ENCODE measurements at regions not wholly inside any gene's neighbourhood (a gene's known extent, or its start where the extent isn't known, plus 50 kb on each side); places are given as distances from the start of the nearest gene placed in this dataset.
"Not testable (repeated sequence)": the region's sequence is repeated elsewhere in the genome, so short reads cannot be mapped to it uniquely, and the experiment has no call there.

GRCh38 chr13:50249144-50249521 is 233.9 kb downstream of the KCNRG start:
- no peak overlapping the region for H3K4me3 ChIP-seq (ENCODE audit: low read depth, low read length)
- TF ChIP-seq, protein P1, sequence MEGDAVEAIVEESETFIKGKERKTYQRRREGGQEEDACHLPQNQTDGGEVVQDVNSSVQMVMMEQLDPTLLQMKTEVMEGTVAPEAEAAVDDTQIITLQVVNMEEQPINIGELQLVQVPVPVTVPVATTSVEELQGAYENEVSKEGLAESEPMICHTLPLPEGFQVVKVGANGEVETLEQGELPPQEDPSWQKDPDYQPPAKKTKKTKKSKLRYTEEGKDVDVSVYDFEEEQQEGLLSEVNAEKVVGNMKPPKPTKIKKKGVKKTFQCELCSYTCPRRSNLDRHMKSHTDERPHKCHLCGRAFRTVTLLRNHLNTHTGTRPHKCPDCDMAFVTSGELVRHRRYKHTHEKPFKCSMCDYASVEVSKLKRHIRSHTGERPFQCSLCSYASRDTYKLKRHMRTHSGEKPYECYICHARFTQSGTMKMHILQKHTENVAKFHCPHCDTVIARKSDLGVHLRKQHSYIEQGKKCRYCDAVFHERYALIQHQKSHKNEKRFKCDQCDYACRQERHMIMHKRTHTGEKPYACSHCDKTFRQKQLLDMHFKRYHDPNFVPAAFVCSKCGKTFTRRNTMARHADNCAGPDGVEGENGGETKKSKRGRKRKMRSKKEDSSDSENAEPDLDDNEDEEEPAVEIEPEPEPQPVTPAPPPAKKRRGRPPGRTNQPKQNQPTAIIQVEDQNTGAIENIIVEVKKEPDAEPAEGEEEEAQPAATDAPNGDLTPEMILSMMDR (IDR thresholded peaks at IDR 0.05; ENCODE audit: low read depth, low read length) = no peak
- no peaks in the 10 kb centered on the region for H3K9me3 ChIP-seq
- no peaks in the 10 kb centered on the region for H3K4me1 ChIP-seq
- no peak for DNase-seq
- no peaks in the 10 kb centered on the region for H3K27me3 ChIP-seq
- H3K36me3 ChIP-seq = no peaks in the 10 kb centered on the region

GRCh38 chr13:50250401-50250800 is 235.2 kb downstream of the KCNRG start:
- TF ChIP-seq, protein P1 (IDR thresholded peaks at IDR 0.05; ENCODE audit: low read depth, low read length) = no peak
- Histone ChIP-seq H3K9me3 (no peaks in the 10 kb centered on the region), H3K36me3 (no peaks in the 10 kb centered on the region), H3K27me3 (no peaks in the 10 kb centered on the region), H3K4me1 (no peaks in the 10 kb centered on the region), H3K4me3 (ENCODE audit: low read depth, low read length) (no peak overlapping the region)
- DNase-seq = no peak

DNA sequence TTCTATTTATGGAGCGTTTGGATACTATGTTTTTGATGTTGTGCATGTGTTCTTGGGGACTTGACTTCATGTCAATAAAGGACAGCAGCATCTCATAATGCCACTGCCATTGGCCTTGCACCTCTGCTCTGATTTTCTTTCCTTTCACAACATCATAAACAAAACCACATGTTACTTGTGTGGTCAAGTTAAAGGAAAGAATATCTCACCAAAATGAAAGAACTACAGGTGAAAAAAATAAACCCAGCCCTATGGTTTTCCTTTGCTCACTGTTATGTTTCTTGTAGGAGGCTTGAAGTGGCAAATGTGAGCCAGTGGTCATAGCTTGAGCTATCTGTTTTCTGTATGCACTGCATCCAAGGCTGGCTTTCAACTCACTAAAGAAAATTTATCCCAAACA is 240.4 kb downstream of the KCNRG start:
- no peak for DNase-seq
- TF ChIP-seq, protein P1 (IDR thresholded peaks at IDR 0.05; ENCODE audit: low read depth, low read length) = no peak
- no peaks in the 10 kb centered on the region for H3K36me3 ChIP-seq

GRCh38 chr13:50256536-50257321 is 241.5 kb downstream of the KCNRG start:
- H3K36me3 ChIP-seq; H3K27me3 ChIP-seq; H3K4me3 ChIP-seq (ENCODE audit: low read depth, low read length); DNase-seq; H3K9me3 ChIP-seq; H3K4me1 ChIP-seq: not testable (repeated sequence)

More for the DNA sequence above, 240.4 kb downstream of the KCNRG start:
- Histone ChIP-seq H3K27me3 (no peaks in the 10 kb centered on the region), H3K9me3 (no peaks in the 10 kb centered on the region), H3K4me3 (ENCODE audit: low read depth, low read length) (no peak overlapping the region), H3K4me1 (no peaks in the 10 kb centered on the region)

DNA sequence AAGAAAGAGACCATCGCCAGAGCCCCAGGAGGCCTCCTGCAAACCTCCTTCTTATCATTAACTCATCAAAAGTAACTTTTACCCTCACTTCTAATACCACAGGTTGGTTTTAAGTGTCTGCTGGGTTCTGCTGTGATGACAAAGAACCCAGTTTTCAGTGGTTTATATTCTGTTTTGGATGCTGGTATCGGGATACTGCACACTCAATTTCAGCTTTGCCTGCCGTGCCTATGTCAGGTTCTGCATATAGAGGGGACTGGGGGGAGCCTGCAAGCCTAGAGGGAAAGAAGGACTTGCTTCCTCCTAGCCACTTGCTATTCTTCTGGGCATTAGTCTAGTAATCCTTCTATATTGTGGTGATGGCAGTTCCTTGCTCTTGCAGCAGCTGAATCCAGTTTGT is 242.4 kb downstream of the KCNRG start:
- Histone ChIP-seq H3K27me3 (no peaks in the 10 kb centered on the region), H3K4me3 (ENCODE audit: low read depth, low read length) (no peak overlapping the region), H3K4me1 (no peaks in the 10 kb centered on the region), H3K9me3 (no peaks in the 10 kb centered on the region), H3K36me3 (no peaks in the 10 kb centered on the region)
- no peak for DNase-seq
- TF ChIP-seq, protein P1 (IDR thresholded peaks at IDR 0.05; ENCODE audit: low read depth, low read length) = no peak

DNA sequence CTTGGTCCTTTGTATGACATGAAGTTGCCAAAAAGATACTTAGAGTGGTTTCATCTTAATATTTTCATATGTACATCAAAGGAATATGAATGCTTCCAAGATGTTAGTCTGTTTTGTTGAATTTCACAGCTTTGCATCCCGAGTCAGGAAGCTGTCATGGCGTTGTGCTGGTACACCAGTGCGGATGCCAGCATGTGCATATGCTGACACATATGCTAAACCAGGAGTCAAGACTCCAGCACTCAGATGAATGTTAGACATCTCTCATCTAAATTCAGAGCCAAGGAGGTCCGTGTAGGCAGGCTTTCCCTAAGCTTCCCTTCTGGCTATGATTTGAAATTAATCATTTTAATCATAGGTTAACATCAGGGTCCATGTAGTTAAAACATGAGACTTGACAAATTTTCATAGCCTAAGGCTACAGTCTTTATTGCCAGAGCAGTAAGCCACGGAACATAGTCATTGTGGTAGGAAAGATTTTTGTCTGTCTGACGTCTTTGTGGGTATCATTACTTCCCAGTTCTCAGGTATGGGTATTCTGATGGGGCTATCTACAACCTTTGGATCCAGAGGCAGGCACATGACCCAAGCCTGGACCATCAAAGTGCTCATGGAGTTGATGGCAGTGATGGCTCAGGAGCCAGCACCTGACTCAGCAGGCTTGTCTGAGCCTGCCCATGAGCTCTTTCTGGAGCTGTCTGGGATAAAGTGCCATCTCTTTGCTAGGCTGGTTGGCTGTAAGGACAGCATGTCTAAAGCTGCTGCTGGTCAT is 246.1 kb downstream of the KCNRG start:
- no peaks in the 10 kb centered on the region for H3K4me1 ChIP-seq
- TF ChIP-seq, protein P1 (IDR thresholded peaks at IDR 0.05; ENCODE audit: low read depth, low read length) = no peak
- no peak for DNase-seq
- H3K27me3 ChIP-seq = no peaks in the 10 kb centered on the region
- no peak overlapping the region for H3K4me3 ChIP-seq (ENCODE audit: low read depth, low read length)
- H3K36me3 ChIP-seq = no peaks in the 10 kb centered on the region
- H3K9me3 ChIP-seq = no peaks in the 10 kb centered on the region
